Testis (tissue), 2 donors: ENCODE measurements at regions not wholly inside any gene's neighbourhood (a gene's known extent, or its start where the extent isn't known, plus 50 kb on each side); places are given as distances from the start of the nearest gene placed in this dataset.

ENCODE experiments used
- DNase-seq: peaks from one replicate; pipeline ENCODE4 v3.0.0-alpha.2; 2019
- H3K27ac ChIP-seq, 2 donors: fragments of 200-600 bp; sonication (generic); one replicate each; pipeline ENCODE4 v1.5.1; 2019
- H3K27me3 ChIP-seq: fragments of 200-600 bp; sonication (generic); one replicate; pipeline ENCODE4 v1.5.1; 2019
- H3K36me3 ChIP-seq: fragments of 200-600 bp; sonication (generic); one replicate; pipeline ENCODE4 v1.5.1; 2017; ENCODE audit warnings: low read depth; ENCODE audit errors: missing control alignments
- H3K4me1 ChIP-seq: fragments of 200-600 bp; sonication (generic); one replicate; pipeline ENCODE4 v1.5.1; 2019
- H3K4me3 ChIP-seq, 2 donors: fragments of 200-600 bp; sonication (generic); one replicate each; pipeline ENCODE4 v1.5.1; 2017 to 2019
- H3K9me3 ChIP-seq: fragments of 200-600 bp; sonication (generic); one replicate; pipeline ENCODE4 v1.5.1; 2017
- CTCF ChIP-seq, 3 experiments: fragments of 450-650 bp in 2 of 3; fragments of 200-600 bp in 1 of 3; sonication (generic) in 1 of 3; IDR thresholded peaks; one replicate each; pipeline ENCODE4 v1.5.1; 2016 to 2019; ENCODE audit warnings: antibody characterized with exemption in 3 of 3, mild to moderate bottlenecking in 2 of 3, moderate library complexity in 1 of 3
- POLR2A ChIP-seq: fragments of 450-650 bp; IDR thresholded peaks from one replicate; pipeline ENCODE4 v1.6.1; 2017; ENCODE audit warnings: antibody characterized with exemption, mild to moderate bottlenecking, moderate library complexity
- WGBS, 2 donors: methylation state at CpG; one replicate each; pipeline ENCODE4 v1.1.5; 2018; 5-methylcytosine and 5-hydroxymethylcytosine counted together
- intact Hi-C: fragments of 100-400 bp; cut with DNase I; formaldehyde crosslinking; loops from one replicate; pipeline ENCODE4 v1.15.1; 2023; ENCODE audit warnings: low total_unique reads

GRCh38 chr13:83577183-83577582 lies 305.1 kb downstream of the SLITRK1 start:
- WGBS, 2 donors, result 90 to 91% methylated on average over 2 of the region's 2 CpGs
- Histone ChIP-seq H3K4me3 (no peak overlapping the region), H3K36me3 (no peaks in the 10 kb centered on the region), H3K27ac (no peak overlapping the region), H3K27me3 (no peaks in the 10 kb centered on the region), H3K9me3 (no peaks in the 10 kb centered on the region), H3K4me1 (no peaks in the 10 kb centered on the region)
- no peak for DNase-seq
- no peak for TF ChIP-seq POLR2A
- TF ChIP-seq CTCF (IDR thresholded peaks at IDR 0.05), result no peak
- intact Hi-C loops, result no loop called here

- H3K4me1 ChIP-seq, result no peaks in the 10 kb centered on the region
- no peaks in the 10 kb centered on the region for H3K9me3 ChIP-seq
- no peak for DNase-seq
- intact Hi-C loops, result no loop called here
- no peaks in the 10 kb centered on the region for H3K27me3 ChIP-seq
- no peak overlapping the region for H3K27ac ChIP-seq
- 64 to 77% methylated on average over 3 of the region's 3 CpGs for WGBS, 2 donors
- H3K4me3 ChIP-seq, result no peak overlapping the region
- TF ChIP-seq POLR2A (no peak), CTCF (IDR thresholded peaks at IDR 0.05) (no peak)
- H3K36me3 ChIP-seq, result no peaks in the 10 kb centered on the region
These were observed 314.3 kb downstream of the SLITRK1 start for GRCh38 chr13:83568019-83568418.

- no peaks in the 10 kb centered on the region for H3K4me1 ChIP-seq
- DNase-seq, result no peak
- H3K27ac ChIP-seq, result no peak overlapping the region
- no peaks in the 10 kb centered on the region for H3K27me3 ChIP-seq
- intact Hi-C loops, result no loop called here
- TF ChIP-seq CTCF (IDR thresholded peaks at IDR 0.05) (no peak), POLR2A (no peak)
- 61 to 63% methylated on average over 5 of the region's 5 CpGs for WGBS, 2 donors
- no peak overlapping the region for H3K4me3 ChIP-seq
- no peaks in the 10 kb centered on the region for H3K36me3 ChIP-seq
- H3K9me3 ChIP-seq, result no peaks in the 10 kb centered on the region
These were observed 318.8 kb downstream of the SLITRK1 start for GRCh38 chr13:83563499-83563898.

GRCh38 chr13:83557845-83558244 lies 324.4 kb downstream of the SLITRK1 start:
- H3K27me3 ChIP-seq, result no peaks in the 10 kb centered on the region
- intact Hi-C loops, result no loop called here
- DNase-seq, result no peak
- H3K36me3 ChIP-seq, result no peaks in the 10 kb centered on the region
- H3K27ac ChIP-seq, result no peak overlapping the region
- 56 to 74% methylated on average over 2 of the region's 2 CpGs for WGBS, 2 donors
- no peaks in the 10 kb centered on the region for H3K4me1 ChIP-seq
- H3K4me3 ChIP-seq, result no peak overlapping the region
- no peak for TF ChIP-seq POLR2A
- no peak for TF ChIP-seq CTCF (IDR thresholded peaks at IDR 0.05)
- H3K9me3 ChIP-seq, result no peaks in the 10 kb centered on the region

GRCh38 chr13:83549671-83550070 lies 332.6 kb downstream of the SLITRK1 start:
- no peak overlapping the region for H3K27ac ChIP-seq
- 89 to 95% methylated on average over 1 of the region's 1 CpG for WGBS, 2 donors
- no peaks in the 10 kb centered on the region for H3K36me3 ChIP-seq
- no peak for DNase-seq
- no peak overlapping the region for H3K4me3 ChIP-seq
- TF ChIP-seq POLR2A (no peak), CTCF (IDR thresholded peaks at IDR 0.05) (no peak)
- H3K9me3 ChIP-seq, result no peaks in the 10 kb centered on the region
- no peaks in the 10 kb centered on the region for H3K4me1 ChIP-seq
- H3K27me3 ChIP-seq, result no peaks in the 10 kb centered on the region
- intact Hi-C loops, result no loop called here
